Epidermal melanocyte (primary cell): ENCODE measurements at regions not wholly inside any gene's neighbourhood (a gene's known extent, or its start where the extent isn't known, plus 50 kb on each side); places are given as distances from the start of the nearest gene placed in this dataset.

Experiments used
- DNase-seq: peaks from one replicate; pipeline ENCODE4 v3.0.0; 2011; ENCODE audit warnings: low spot score; ENCODE audit not compliant: insufficient read length

- no peak for DNase-seq
These were observed 243.7 kb upstream of the PHYHIPL start for GRCh38 chr10:58932577-58933314.

- no peak for DNase-seq
These were observed 240.1 kb upstream of the PHYHIPL start for GRCh38 chr10:58936364-58936763.

- DNase-seq: no peak
These were observed 239.0 kb upstream of the PHYHIPL start for GRCh38 chr10:58937423-58937822.

- no peak for DNase-seq
These were observed 233.7 kb upstream of the PHYHIPL start for GRCh38 chr10:58942724-58943123.

GRCh38 chr10:58943256-58943890 is 233.1 kb upstream of the PHYHIPL start:
- DNase-seq: no peak

- no peak for DNase-seq
These were observed 232.5 kb upstream of the PHYHIPL start for GRCh38 chr10:58943960-58944359.

GRCh38 chr10:58948303-58948702 is 228.1 kb upstream of the PHYHIPL start:
- no peak for DNase-seq

GRCh38 chr10:58950618-58951017 is 225.8 kb upstream of the PHYHIPL start:
- no peak for DNase-seq

GRCh38 chr10:58951087-58951486 is 225.4 kb upstream of the PHYHIPL start:
- no peak for DNase-seq

GRCh38 chr10:58951746-58952145 is 224.7 kb upstream of the PHYHIPL start:
- no peak for DNase-seq

- DNase-seq: no peak
These were observed 224.3 kb upstream of the PHYHIPL start for GRCh38 chr10:58952162-58952601.

- DNase-seq: no peak
These were observed 223.5 kb upstream of the PHYHIPL start for GRCh38 chr10:58952747-58953466.

GRCh38 chr10:58954178-58954577 is 222.3 kb upstream of the PHYHIPL start:
- no peak for DNase-seq

GRCh38 chr10:58955615-58956014 is 220.8 kb upstream of the PHYHIPL start:
- no peak for DNase-seq

GRCh38 chr10:58956926-58957325 is 219.5 kb upstream of the PHYHIPL start:
- DNase-seq: no peak

GRCh38 chr10:58957517-58957916 is 218.9 kb upstream of the PHYHIPL start:
- DNase-seq: no peak

- no peak for DNase-seq
These were observed 213.3 kb upstream of the PHYHIPL start for GRCh38 chr10:58963101-58963534.

- DNase-seq: peak; percentile 64
These were observed 212.7 kb upstream of the PHYHIPL start for GRCh38 chr10:58963723-58964124.

GRCh38 chr10:58965855-58966254 is 210.6 kb upstream of the PHYHIPL start:
- no peak for DNase-seq

GRCh38 chr10:58967551-58968388 is 208.7 kb upstream of the PHYHIPL start:
- DNase-seq: no peak

- no peak for DNase-seq
These were observed 208.1 kb upstream of the PHYHIPL start for GRCh38 chr10:58968389-58968755.
